H9 (cell line): ENCODE measurements at regions not wholly inside any gene's neighbourhood (a gene's known extent, or its start where the extent isn't known, plus 50 kb on each side); places are given as distances from the start of the nearest gene placed in this dataset.
A peak's percentile ranks its signal among the peaks of the same experiment; 100 is the strongest.

Source experiments
- DNase-seq: peaks from one replicate; pipeline ENCODE4 v3.0.0-alpha.2; 2017
- H2AFZ ChIP-seq: one replicate; pipeline ENCODE4 v1.6.1; 2013; ENCODE audit warnings: mild to moderate bottlenecking, low read length, control low read depth, moderate library complexity
- H2AK5ac ChIP-seq: 2 replicates; pipeline ENCODE4 v1.6.1; 2013; ENCODE audit warnings: low read length, control low read depth, mixed read lengths; ENCODE audit not compliant: insufficient read length
- H2BK120ac ChIP-seq: one replicate; pipeline ENCODE4 v1.6.1; 2013; ENCODE audit warnings: low read depth, mild to moderate bottlenecking, low read length, control low read depth, inconsistent platforms; ENCODE audit not compliant: poor library complexity, severe bottlenecking
- H2BK12ac ChIP-seq: 2 replicates; pipeline ENCODE4 v1.6.1; 2013; ENCODE audit warnings: low read length, control low read depth, mixed read lengths, low read depth; ENCODE audit not compliant: insufficient read length
- H2BK15ac ChIP-seq: 2 replicates; pipeline ENCODE4 v1.6.1; 2013; ENCODE audit warnings: low read depth, low read length, control low read depth
- H2BK20ac ChIP-seq: one replicate; pipeline ENCODE4 v1.6.1; 2013; ENCODE audit warnings: low read depth, mild to moderate bottlenecking, low read length, control low read depth, inconsistent platforms; ENCODE audit not compliant: poor library complexity, severe bottlenecking
- H2BK5ac ChIP-seq: 2 replicates; pipeline ENCODE4 v1.6.1; 2013; ENCODE audit warnings: low read length, control low read depth, mixed read lengths; ENCODE audit not compliant: insufficient read length
- H3K14ac ChIP-seq: 2 replicates; pipeline ENCODE4 v1.6.1; 2013; ENCODE audit warnings: low read length, control low read depth; ENCODE audit not compliant: insufficient read depth
- H3K18ac ChIP-seq: 2 replicates; pipeline ENCODE4 v1.6.1; 2013; ENCODE audit warnings: low read depth, mild to moderate bottlenecking, mixed read lengths, low read length, control low read depth; ENCODE audit not compliant: insufficient read length
- H3K23ac ChIP-seq: 2 replicates; pipeline ENCODE4 v1.6.1; 2013; ENCODE audit warnings: low read length, control low read depth, mixed read lengths, low read depth; ENCODE audit not compliant: insufficient read length
- H3K23me2 ChIP-seq: 2 replicates; pipeline ENCODE4 v1.6.1; 2013; ENCODE audit warnings: low read depth, mild to moderate bottlenecking, mixed read lengths, low read length, control low read depth; ENCODE audit not compliant: insufficient read length, poor library complexity, severe bottlenecking
- H3K27ac ChIP-seq: 2 replicates; pipeline ENCODE4 v1.5.1; 2013; ENCODE audit warnings: low read length, control low read depth, mixed read lengths, low read depth; ENCODE audit not compliant: insufficient read length
- H3K27me3 ChIP-seq: 2 replicates; pipeline ENCODE4 v1.6.1; 2013; ENCODE audit warnings: low read length, control low read depth, inconsistent platforms; ENCODE audit not compliant: insufficient read depth
- H3K4ac ChIP-seq: 2 replicates; pipeline ENCODE4 v1.6.1; 2013; ENCODE audit warnings: low read depth, mild to moderate bottlenecking, control low read depth, inconsistent platforms, low read length, moderate library complexity
- H3K4me1 ChIP-seq: 2 replicates; pipeline ENCODE4 v1.6.1; 2013; ENCODE audit warnings: low read length, control low read depth, inconsistent platforms; ENCODE audit not compliant: insufficient read depth
- H3K4me2 ChIP-seq: 2 replicates; pipeline ENCODE4 v1.6.1; 2013; ENCODE audit warnings: low read length, control low read depth, mixed read lengths; ENCODE audit not compliant: insufficient read length, insufficient read depth
- H3K56ac ChIP-seq: 2 replicates; pipeline ENCODE4 v1.6.1; 2013; ENCODE audit warnings: low read depth, mild to moderate bottlenecking, mixed read lengths, low read length, control low read depth; ENCODE audit not compliant: insufficient read length
- H3K79me1 ChIP-seq: 2 replicates; pipeline ENCODE4 v1.6.1; 2013; ENCODE audit warnings: low read depth, mild to moderate bottlenecking, moderate library complexity, low read length, control low read depth, inconsistent platforms; ENCODE audit not compliant: insufficient read depth, poor library complexity, severe bottlenecking
- H3K79me2 ChIP-seq: 2 replicates; pipeline ENCODE4 v1.6.1; 2013; ENCODE audit warnings: low read length, control low read depth, inconsistent platforms; ENCODE audit not compliant: insufficient read depth
- H3K9ac ChIP-seq: 2 replicates; pipeline ENCODE4 v1.6.1; 2013; ENCODE audit warnings: low read length, control low read depth, mixed read lengths; ENCODE audit not compliant: insufficient read length; ENCODE audit errors: extremely low read depth
- H3K9me3 ChIP-seq: one replicate; pipeline ENCODE4 v1.6.1; 2013; ENCODE audit warnings: low read depth, low read length, inconsistent platforms; ENCODE audit not compliant: control insufficient read depth
- H3T11ph ChIP-seq: one replicate; pipeline ENCODE4 v1.6.1; 2013; ENCODE audit warnings: mild to moderate bottlenecking, low read length, control low read depth, inconsistent platforms
- H4K20me1 ChIP-seq: one replicate; pipeline ENCODE4 v1.6.1; 2013; ENCODE audit not compliant: control insufficient read depth, insufficient read length, insufficient read depth
- H4K5ac ChIP-seq: 2 replicates; pipeline ENCODE4 v1.6.1; 2013; ENCODE audit warnings: low read depth, mild to moderate bottlenecking, mixed read lengths, low read length, control low read depth; ENCODE audit not compliant: insufficient read length
- H4K8ac ChIP-seq: replicated peaks from 2 replicates; pipeline ENCODE4 v1.6.1; 2013; ENCODE audit warnings: low read length, control low read depth, mixed read lengths, low read depth; ENCODE audit not compliant: insufficient read length
- H4K91ac ChIP-seq: 2 replicates; pipeline ENCODE4 v1.6.1; 2013; ENCODE audit warnings: low read depth, mild to moderate bottlenecking, moderate library complexity, mixed read lengths, low read length, control low read depth; ENCODE audit not compliant: insufficient read length
- H3K27ac Mint-ChIP-seq, 3 experiments: 2 replicates in 2 of 3; 3 replicates in 1 of 3; pipeline ENCODE4 v1.8.0; 2020 to 2021; ENCODE audit warnings: mixed read lengths in 3 of 3, mild to moderate bottlenecking in 1 of 3, moderate library complexity in 1 of 3
- H3K27me3 Mint-ChIP-seq: 2 replicates; pipeline ENCODE4 v1.8.0; 2021; ENCODE audit warnings: low read depth, mild to moderate bottlenecking, moderate library complexity, mixed read lengths
- H3K36me3 Mint-ChIP-seq, 3 experiments: 2 replicates in 2 of 3; 3 replicates in 1 of 3; pipeline ENCODE4 v1.8.0; 2020 to 2021; ENCODE audit warnings: low read depth in 3 of 3, mixed read lengths in 3 of 3; ENCODE audit not compliant: insufficient read depth in 1 of 3
- H3K4me1 Mint-ChIP-seq, 2 experiments: 2 replicates each; pipeline ENCODE4 v1.8.0; 2020; ENCODE audit warnings: mixed read lengths in 2 of 2
- H3K4me3 Mint-ChIP-seq, 2 experiments: 2 replicates in 1 of 2; 3 replicates in 1 of 2; pipeline ENCODE4 v1.8.0; 2020 to 2021; ENCODE audit warnings: mild to moderate bottlenecking in 2 of 2, mixed read lengths in 2 of 2, moderate library complexity in 1 of 2
- H3K9me3 Mint-ChIP-seq, 2 experiments: 2 replicates in 1 of 2; 3 replicates in 1 of 2; pipeline ENCODE4 v1.8.0; 2020; ENCODE audit warnings: mild to moderate bottlenecking in 2 of 2, mixed read lengths in 2 of 2, moderate library complexity in 1 of 2
- WGBS: extraction: QIAGEN DNeasy Blood & Tissue Kit; methylation state at CpG from one replicate; pipeline ENCODE4 v1.1.7; 2013; ENCODE audit warnings: missing lambda C conversion rate, low lambda C conversion rate, mixed read lengths; ENCODE audit not compliant: insufficient read length; ENCODE audit errors: extremely low coverage; 5-methylcytosine and 5-hydroxymethylcytosine counted together
- TF ChIP-seq, protein P1 (sequence below): fragments of 200-600 bp; sonication (generic); conservative IDR thresholded peaks from 3 replicates; pipeline ENCODE4 v1.8.0; 2021; ENCODE audit warnings: antibody characterized with exemption, mild to moderate bottlenecking

GRCh38 chr10:3485057-3485686 lies 299.8 kb downstream of the KLF6 start:
- no peak for DNase-seq
- no CpG with 5 or more reads among the region's 15 CpGs for WGBS
- H3K27ac Mint-ChIP-seq: peak overlapping the region in 1 of 3 experiments; percentile 16; a peak in 3 of 7 replicates
- H3K4ac ChIP-seq: no peak overlapping the region
- no peaks in the 10 kb centered on the region; a peak in 2 of 5 replicates for H3K9me3 Mint-ChIP-seq
- H3K23me2 ChIP-seq: no peaks in the 10 kb centered on the region
- H3K4me2 ChIP-seq: no peak overlapping the region
- no peak overlapping the region for H2AK5ac ChIP-seq
- H3K4me3 Mint-ChIP-seq: no peak overlapping the region
- H3K36me3 Mint-ChIP-seq: no peaks in the 10 kb centered on the region; a peak in 3 of 7 replicates
- H3K27me3 ChIP-seq: no peaks in the 10 kb centered on the region
- no peak overlapping the region for H2AFZ ChIP-seq
- H2BK15ac ChIP-seq: no peak overlapping the region
- peaks cover 31 to 38% of the 10 kb centered on the region in 2 experiments for H3K4me1 Mint-ChIP-seq
- no peak overlapping the region for H4K91ac ChIP-seq
- H3K79me2 ChIP-seq: no peaks in the 10 kb centered on the region
- no peak overlapping the region for H3K56ac ChIP-seq
- H4K20me1 ChIP-seq: no peaks in the 10 kb centered on the region
- H3T11ph ChIP-seq: no peak overlapping the region
- no peak overlapping the region for H3K14ac ChIP-seq
- no peak overlapping the region for H3K23ac ChIP-seq
- no peaks in the 10 kb centered on the region for H3K79me1 ChIP-seq
- no peaks in the 10 kb centered on the region for H3K9me3 ChIP-seq
- no peak overlapping the region for H4K5ac ChIP-seq
- no peaks in the 10 kb centered on the region; the same call in 1 of the 2 replicates for H3K4me1 ChIP-seq
- H2BK120ac ChIP-seq: no peak overlapping the region
- H3K27ac ChIP-seq: no peak overlapping the region
- peaks cover 6% of the 10 kb centered on the region for H3K27me3 Mint-ChIP-seq
- H3K9ac ChIP-seq: no peak overlapping the region
- H2BK20ac ChIP-seq: no peak overlapping the region
- TF ChIP-seq, protein P1, sequence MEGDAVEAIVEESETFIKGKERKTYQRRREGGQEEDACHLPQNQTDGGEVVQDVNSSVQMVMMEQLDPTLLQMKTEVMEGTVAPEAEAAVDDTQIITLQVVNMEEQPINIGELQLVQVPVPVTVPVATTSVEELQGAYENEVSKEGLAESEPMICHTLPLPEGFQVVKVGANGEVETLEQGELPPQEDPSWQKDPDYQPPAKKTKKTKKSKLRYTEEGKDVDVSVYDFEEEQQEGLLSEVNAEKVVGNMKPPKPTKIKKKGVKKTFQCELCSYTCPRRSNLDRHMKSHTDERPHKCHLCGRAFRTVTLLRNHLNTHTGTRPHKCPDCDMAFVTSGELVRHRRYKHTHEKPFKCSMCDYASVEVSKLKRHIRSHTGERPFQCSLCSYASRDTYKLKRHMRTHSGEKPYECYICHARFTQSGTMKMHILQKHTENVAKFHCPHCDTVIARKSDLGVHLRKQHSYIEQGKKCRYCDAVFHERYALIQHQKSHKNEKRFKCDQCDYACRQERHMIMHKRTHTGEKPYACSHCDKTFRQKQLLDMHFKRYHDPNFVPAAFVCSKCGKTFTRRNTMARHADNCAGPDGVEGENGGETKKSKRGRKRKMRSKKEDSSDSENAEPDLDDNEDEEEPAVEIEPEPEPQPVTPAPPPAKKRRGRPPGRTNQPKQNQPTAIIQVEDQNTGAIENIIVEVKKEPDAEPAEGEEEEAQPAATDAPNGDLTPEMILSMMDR: no peak
- no peak overlapping the region for H3K18ac ChIP-seq
- no peak overlapping the region for H4K8ac ChIP-seq
- H2BK12ac ChIP-seq: no peak overlapping the region
- no peak overlapping the region for H2BK5ac ChIP-seq
